Muscle of leg (tissue), 3 donors: ENCODE measurements at regions not wholly inside any gene's neighbourhood (a gene's known extent, or its start where the extent isn't known, plus 50 kb on each side); places are given as distances from the start of the nearest gene placed in this dataset.

ENCODE experiments used
- DNase-seq: peaks from one replicate; pipeline ENCODE4 v3.0.0; 2013
- H3K27ac ChIP-seq: one replicate; pipeline ENCODE4 v1.5.1; 2013; ENCODE audit warnings: mild to moderate bottlenecking, low read length, control low read depth
- H3K27me3 ChIP-seq: one replicate; pipeline ENCODE4 v1.6.1; 2013; ENCODE audit warnings: low read length; ENCODE audit not compliant: control insufficient read depth, insufficient read depth
- H3K36me3 ChIP-seq: one replicate; pipeline ENCODE4 v1.6.1; 2013; ENCODE audit warnings: low read length; ENCODE audit not compliant: control insufficient read depth, insufficient read depth
- H3K4me1 ChIP-seq: one replicate; pipeline ENCODE4 v1.6.1; 2013; ENCODE audit warnings: low read length; ENCODE audit not compliant: control insufficient read depth, insufficient read depth
- H3K4me3 ChIP-seq: one replicate; pipeline ENCODE4 v1.5.1; 2013; ENCODE audit warnings: low read length, control low read depth
- H3K9me3 ChIP-seq: replicated peaks from 2 replicates; pipeline ENCODE4 v1.6.1; 2013; ENCODE audit warnings: low read depth, low read length; ENCODE audit not compliant: control insufficient read depth
- whole genome bisulfite sequencing: methylation state at CpG from one replicate; pipeline ENCODE4 v1.1.5; 2013; ENCODE audit warnings: missing lambda C conversion rate; ENCODE audit not compliant: insufficient coverage; 5-methylcytosine and 5-hydroxymethylcytosine counted together

- Histone ChIP-seq H3K36me3 (no peaks in the 10 kb centered on the region), H3K4me3 (no peak overlapping the region), H3K27ac (no peak overlapping the region), H3K4me1 (no peaks in the 10 kb centered on the region), H3K27me3 (peaks cover 2% of the 10 kb centered on the region), H3K9me3 (no peaks in the 10 kb centered on the region)
- DNase-seq, result no peak
- 68% methylated on average over 3 of the region's 8 CpGs for whole genome bisulfite sequencing
Observed at GRCh38 chr2:88329815-88330603, 122.5 kb downstream of the FOXI3 start.

DNA sequence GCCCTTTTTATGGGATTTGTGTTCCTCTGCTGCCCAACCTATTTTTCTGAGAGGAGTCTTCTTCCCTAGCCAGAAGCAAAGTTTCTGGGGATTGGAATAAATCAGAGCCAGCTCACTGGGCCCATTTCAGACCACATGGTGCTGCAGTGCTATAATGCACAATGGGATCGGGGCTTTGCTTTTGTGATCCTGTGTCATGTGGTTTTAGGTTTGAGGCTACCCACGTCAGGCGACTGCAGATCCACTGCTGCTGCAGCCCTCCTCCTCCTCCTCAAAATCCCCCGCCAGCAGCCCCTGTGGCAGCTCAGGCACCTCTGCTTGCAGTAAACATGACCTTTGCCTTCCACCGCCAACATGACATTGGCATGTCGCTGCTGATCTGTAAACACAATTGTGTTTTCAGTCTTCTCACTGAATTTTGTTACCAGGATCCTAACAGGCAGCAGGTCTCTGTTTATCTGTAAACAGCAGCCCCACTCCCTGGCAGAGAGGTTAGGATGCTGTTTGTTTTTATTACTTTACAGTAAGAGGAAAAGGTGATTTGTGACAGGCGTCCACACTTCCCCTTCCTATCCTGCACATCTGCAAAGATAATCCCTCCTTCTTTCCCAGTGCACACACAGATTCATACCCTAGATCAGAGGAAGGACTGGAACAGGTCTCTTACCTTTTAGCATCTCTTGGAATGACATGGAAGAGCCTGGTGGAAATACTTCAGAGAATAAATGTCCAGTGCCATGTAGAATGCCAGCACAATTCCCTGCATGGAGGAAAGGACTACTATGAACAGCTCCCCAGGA, 130.8 kb downstream of the FOXI3 start:
- no peak overlapping the region for H3K4me3 ChIP-seq
- 28% methylated on average over 5 of the region's 7 CpGs for WGBS
- no peaks in the 10 kb centered on the region for H3K27me3 ChIP-seq
- H3K9me3 ChIP-seq, result no peaks in the 10 kb centered on the region
- no peaks in the 10 kb centered on the region for H3K4me1 ChIP-seq
- no peak overlapping the region for H3K27ac ChIP-seq
- no peak for DNase-seq
- no peaks in the 10 kb centered on the region for H3K36me3 ChIP-seq

DNA sequence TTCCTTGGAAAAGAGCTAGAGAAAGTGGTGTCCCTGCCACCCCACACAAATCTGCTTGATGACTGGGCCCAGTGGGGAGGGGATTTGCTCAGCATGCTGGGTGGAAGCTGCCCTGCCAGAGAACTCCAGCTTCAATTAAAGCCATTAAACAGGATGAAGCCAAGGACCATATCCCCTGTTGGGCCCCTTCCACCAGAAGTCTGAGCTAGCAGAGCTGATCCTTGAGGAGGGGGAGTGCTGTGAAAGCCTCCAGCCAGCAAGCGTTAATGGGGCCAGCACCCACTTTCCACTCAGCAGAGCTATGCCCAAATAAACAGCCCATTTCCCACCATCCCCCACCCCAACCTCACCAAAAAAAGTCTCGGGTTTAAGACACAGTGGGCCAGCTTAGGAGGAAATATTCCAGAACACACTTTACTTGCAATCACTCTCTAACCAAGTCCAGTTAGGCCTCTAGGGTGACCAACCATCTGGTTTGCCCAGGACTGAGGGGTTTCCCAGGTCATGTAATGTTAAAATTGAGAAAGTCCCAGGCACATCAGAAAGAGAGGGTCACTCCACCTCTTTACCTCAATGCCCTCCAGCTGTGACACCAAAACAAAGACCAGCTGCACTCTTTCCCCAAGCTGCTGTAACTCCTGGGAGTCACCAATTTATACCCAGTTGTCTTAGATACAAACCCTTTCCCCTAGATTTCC, 132.3 kb downstream of the FOXI3 start:
- H3K27me3 ChIP-seq, result no peaks in the 10 kb centered on the region
- WGBS, result 70% methylated on average over 2 of the region's 2 CpGs
- no peak overlapping the region for H3K27ac ChIP-seq
- H3K9me3 ChIP-seq, result no peaks in the 10 kb centered on the region
- H3K4me3 ChIP-seq, result no peak overlapping the region
- no peaks in the 10 kb centered on the region for H3K36me3 ChIP-seq
- H3K4me1 ChIP-seq, result no peaks in the 10 kb centered on the region
- no peak for DNase-seq

DNA sequence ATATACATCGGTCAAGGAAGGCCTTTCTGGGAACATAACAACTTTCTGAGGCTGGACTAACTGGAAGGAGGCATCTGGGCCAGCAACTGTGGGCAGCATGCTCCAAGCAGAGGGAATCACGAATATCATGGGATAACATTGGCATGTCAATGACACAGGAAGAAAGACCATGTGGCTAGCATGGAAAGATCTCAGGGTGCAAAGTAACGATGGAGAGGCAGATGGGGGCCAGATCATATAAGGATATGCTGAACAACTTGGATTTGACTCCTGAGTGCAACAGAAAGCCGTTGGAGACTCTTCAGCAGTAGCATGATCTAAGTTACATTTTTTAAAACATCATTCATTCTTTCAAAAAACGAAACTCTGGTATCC, 133.6 kb downstream of the FOXI3 start:
- H3K27ac ChIP-seq, result no peak overlapping the region
- H3K27me3 ChIP-seq, result no peaks in the 10 kb centered on the region
- H3K4me3 ChIP-seq, result no peak overlapping the region
- no peak for DNase-seq
- H3K36me3 ChIP-seq, result no peaks in the 10 kb centered on the region
- WGBS, result 92% methylated on average over 4 of the region's 5 CpGs
- no peaks in the 10 kb centered on the region for H3K9me3 ChIP-seq
- H3K4me1 ChIP-seq, result no peaks in the 10 kb centered on the region

GRCh38 chr2:88318071-88318955, 134.2 kb downstream of the FOXI3 start:
- 40% methylated on average over 1 of the region's 5 CpGs for WGBS
- no peak for DNase-seq
- no peaks in the 10 kb centered on the region for H3K36me3 ChIP-seq
- H3K4me3 ChIP-seq, result no peak overlapping the region
- no peaks in the 10 kb centered on the region for H3K9me3 ChIP-seq
- no peak overlapping the region for H3K27ac ChIP-seq
- no peaks in the 10 kb centered on the region for H3K27me3 ChIP-seq
- no peaks in the 10 kb centered on the region for H3K4me1 ChIP-seq

DNA sequence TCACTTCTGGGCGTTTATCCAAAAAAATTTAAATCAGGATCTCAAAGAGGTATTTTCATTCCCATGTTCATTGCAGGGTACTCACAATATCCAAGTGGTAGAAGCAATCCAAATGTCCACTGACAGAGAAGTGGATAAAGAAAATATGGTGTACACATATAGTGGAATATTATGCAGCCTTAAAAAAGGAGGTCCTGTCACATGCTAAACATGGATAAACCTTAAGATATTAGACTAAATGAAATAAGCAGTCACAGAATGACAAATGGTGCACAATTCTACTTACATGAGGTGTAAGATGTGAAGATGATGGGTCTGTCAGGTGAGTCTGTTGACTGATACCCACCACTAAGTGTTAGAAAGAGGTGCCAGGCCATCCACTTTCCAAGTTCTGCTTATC, 140.6 kb downstream of the THNSL2 start:
- H3K4me1 ChIP-seq, result no peaks in the 10 kb centered on the region
- H3K4me3 ChIP-seq, result no peak overlapping the region
- no peak overlapping the region for H3K27ac ChIP-seq
- DNase-seq, result no peak
- H3K9me3 ChIP-seq, result peaks cover 7% of the 10 kb centered on the region
- H3K27me3 ChIP-seq, result no peaks in the 10 kb centered on the region
- no CpG with 5 or more reads among the region's 1 CpG for WGBS
- H3K36me3 ChIP-seq, result no peaks in the 10 kb centered on the region

GRCh38 chr2:88307817-88308216, 137.7 kb downstream of the THNSL2 start:
- DNase-seq, result no peak
- Histone ChIP-seq H3K27me3 (no peaks in the 10 kb centered on the region), H3K27ac (no peak overlapping the region), H3K4me1 (no peaks in the 10 kb centered on the region), H3K4me3 (no peak overlapping the region), H3K36me3 (no peaks in the 10 kb centered on the region), H3K9me3 (peaks cover 7% of the 10 kb centered on the region)

- H3K4me1 ChIP-seq, result no peaks in the 10 kb centered on the region
- no peaks in the 10 kb centered on the region for H3K27me3 ChIP-seq
- DNase-seq, result no peak
- H3K27ac ChIP-seq, result no peak overlapping the region
- H3K9me3 ChIP-seq, result peaks cover 4% of the 10 kb centered on the region
- no peak overlapping the region for H3K4me3 ChIP-seq
- WGBS, result 69% methylated on average over 3 of the region's 3 CpGs
- no peaks in the 10 kb centered on the region for H3K36me3 ChIP-seq
Observed at GRCh38 chr2:88303865-88304264, 133.7 kb downstream of the THNSL2 start.

DNA sequence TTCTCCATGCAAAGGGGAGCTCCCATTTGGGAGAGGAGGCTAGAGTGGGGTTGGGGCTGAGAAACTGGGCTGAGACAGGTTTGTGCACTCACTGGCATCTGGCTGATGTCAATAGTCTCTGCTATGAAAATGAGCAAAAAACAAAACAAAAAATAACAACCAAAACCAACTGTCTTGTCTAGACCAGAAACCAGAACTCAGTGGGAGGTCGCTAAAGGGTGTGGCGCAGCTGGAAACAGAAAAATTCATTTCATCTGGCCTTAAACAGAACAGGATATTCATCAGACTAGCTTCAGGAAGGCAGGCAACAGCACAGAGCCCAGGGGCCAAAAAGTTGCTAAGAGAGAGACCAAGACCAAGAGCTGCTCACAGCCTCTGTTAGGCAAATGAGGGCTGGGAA, 126.1 kb downstream of the THNSL2 start:
- no peaks in the 10 kb centered on the region for H3K36me3 ChIP-seq
- no peaks in the 10 kb centered on the region for H3K27me3 ChIP-seq
- no peaks in the 10 kb centered on the region for H3K4me1 ChIP-seq
- H3K9me3 ChIP-seq, result no peaks in the 10 kb centered on the region
- DNase-seq, result no peak
- no peak overlapping the region for H3K4me3 ChIP-seq
- 87% methylated on average over 2 of the region's 2 CpGs for WGBS
- H3K27ac ChIP-seq, result no peak overlapping the region
